ENCODE measurements at regions not wholly inside any gene's neighbourhood (a gene's known extent, or its start where the extent isn't known, plus 50 kb on each side); places are given as distances from the start of the nearest gene placed in this dataset.

DNA sequence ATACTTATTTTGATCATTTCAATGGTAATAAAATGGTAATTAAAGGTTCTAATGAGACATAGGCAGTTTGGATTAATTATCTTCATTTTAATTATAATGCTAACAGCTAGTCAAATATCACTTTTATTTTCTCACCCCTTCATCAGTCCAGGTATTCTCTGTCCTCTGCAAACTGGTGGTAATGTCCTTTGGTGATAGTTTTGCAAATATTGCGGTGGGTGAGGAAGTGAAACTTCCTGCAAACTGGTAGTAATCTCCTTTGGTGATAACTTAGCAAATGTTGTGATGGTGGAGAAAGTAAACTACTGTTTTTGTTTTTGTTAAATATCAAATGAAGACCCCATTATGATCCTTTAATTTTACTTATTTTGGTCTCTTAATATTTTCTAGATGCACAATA lies 209.0 kb downstream of the AMY1C start:
- POLR2A ChIA-PET: no interaction called here

More for the DNA sequence above, 209.0 kb downstream of the AMY1C start:
- Histone ChIP-seq H3K9ac (replicated peaks; ENCODE audit: extremely low read depth, insufficient read depth, low read length) (no peak overlapping the region), H4K20me1 (replicated peaks; ENCODE audit: control insufficient read depth, extremely low read depth, insufficient read depth, low read length) (no peaks in the 10 kb centered on the region), H3K4me1 (ENCODE audit: control insufficient read depth, extremely low read depth, insufficient read depth, low read length) (no peaks in the 10 kb centered on the region), H3K4me3 (replicated peaks in 1 of 3; ENCODE audit: insufficient read depth in 1 of 3, low read depth in 1 of 3, low read length in 3 of 3) (no peak overlapping the region), H3K27ac (ENCODE audit: insufficient read depth, low read depth, low read length) (no peak overlapping the region), H3K79me2 (ENCODE audit: control insufficient read depth, insufficient read depth, low read length) (no peaks in the 10 kb centered on the region), H3K4me2 (ENCODE audit: insufficient read depth, low read length) (no peak overlapping the region), H3K27me3 (ENCODE audit: control insufficient read depth in 2 of 2, insufficient read depth in 2 of 2, low read length in 2 of 2) (no peaks in the 10 kb centered on the region), H3K36me3 (ENCODE audit: control insufficient read depth in 2 of 2, extremely low read depth in 1 of 2, insufficient read depth in 2 of 2, low read length in 2 of 2) (no peaks in the 10 kb centered on the region), H3K9me1 (replicated peaks; ENCODE audit: control insufficient read depth, extremely low read depth, insufficient read depth, low read length) (no peaks in the 10 kb centered on the region), H2AFZ (ENCODE audit: low read depth, low read length) (no peak overlapping the region), H3K9me3 (replicated peaks; ENCODE audit: control insufficient read depth, insufficient read depth, low read length) (peaks cover 7% of the 10 kb centered on the region)
- intact Hi-C loops (cut with micrococcal nuclease): no loop called here
- TF ChIP-seq MYC (IDR thresholded peaks at IDR 0.05; ENCODE audit: low read depth, low read length) (no peak), EZH2 (IDR thresholded peaks at IDR 0.05; ENCODE audit: borderline replicate concordance, low read depth, low read length, severe bottlenecking) (no peak), GATA2 (IDR thresholded peaks at IDR 0.05; ENCODE audit: insufficient read depth, insufficient read length, low read depth, low read length) (no peak), FOS (IDR thresholded peaks at IDR 0.05; ENCODE audit: borderline replicate concordance, insufficient read depth, low read length) (no peak), POLR2A (IDR thresholded peaks at IDR 0.05; ENCODE audit: low read depth, low read length) (no peak), JUN (IDR thresholded peaks at IDR 0.05; ENCODE audit: borderline replicate concordance, insufficient read depth, insufficient read length, low read depth) (no peak), POLR2AphosphoS5 (IDR thresholded peaks at IDR 0.05; ENCODE audit: insufficient read depth, low read depth, low read length) (no peak)
- TF ChIP-seq, protein P1, sequence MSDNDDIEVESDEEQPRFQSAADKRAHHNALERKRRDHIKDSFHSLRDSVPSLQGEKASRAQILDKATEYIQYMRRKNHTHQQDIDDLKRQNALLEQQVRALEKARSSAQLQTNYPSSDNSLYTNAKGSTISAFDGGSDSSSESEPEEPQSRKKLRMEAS (IDR thresholded peaks at IDR 0.05; ENCODE audit: insufficient read depth, insufficient read length): no peak
- TF ChIP-seq, protein P2, sequence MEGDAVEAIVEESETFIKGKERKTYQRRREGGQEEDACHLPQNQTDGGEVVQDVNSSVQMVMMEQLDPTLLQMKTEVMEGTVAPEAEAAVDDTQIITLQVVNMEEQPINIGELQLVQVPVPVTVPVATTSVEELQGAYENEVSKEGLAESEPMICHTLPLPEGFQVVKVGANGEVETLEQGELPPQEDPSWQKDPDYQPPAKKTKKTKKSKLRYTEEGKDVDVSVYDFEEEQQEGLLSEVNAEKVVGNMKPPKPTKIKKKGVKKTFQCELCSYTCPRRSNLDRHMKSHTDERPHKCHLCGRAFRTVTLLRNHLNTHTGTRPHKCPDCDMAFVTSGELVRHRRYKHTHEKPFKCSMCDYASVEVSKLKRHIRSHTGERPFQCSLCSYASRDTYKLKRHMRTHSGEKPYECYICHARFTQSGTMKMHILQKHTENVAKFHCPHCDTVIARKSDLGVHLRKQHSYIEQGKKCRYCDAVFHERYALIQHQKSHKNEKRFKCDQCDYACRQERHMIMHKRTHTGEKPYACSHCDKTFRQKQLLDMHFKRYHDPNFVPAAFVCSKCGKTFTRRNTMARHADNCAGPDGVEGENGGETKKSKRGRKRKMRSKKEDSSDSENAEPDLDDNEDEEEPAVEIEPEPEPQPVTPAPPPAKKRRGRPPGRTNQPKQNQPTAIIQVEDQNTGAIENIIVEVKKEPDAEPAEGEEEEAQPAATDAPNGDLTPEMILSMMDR (IDR thresholded peaks at IDR 0.05; ENCODE audit: extremely low read depth in 1 of 2, insufficient read depth in 1 of 2, low read depth in 1 of 2, low read length in 2 of 2): no peak
- FAIRE-seq: no peak
- no TSS peak for BruUV-seq (replicated peaks)
- CTCF ChIA-PET: no interaction called here
- no peak for DNase-seq (ENCODE audit: low read depth, low spot score)
- dilution Hi-C loops (cut with MboI; ENCODE audit: extremely low pct_ligation_motif_present, low sequenced_read_pairs): no loop called here

Measured in endothelial cell of umbilical vein (primary cell).